ENCODE measurements at regions not wholly inside any gene's neighbourhood (a gene's known extent, or its start where the extent isn't known, plus 50 kb on each side); places are given as distances from the start of the nearest gene placed in this dataset.

DNA sequence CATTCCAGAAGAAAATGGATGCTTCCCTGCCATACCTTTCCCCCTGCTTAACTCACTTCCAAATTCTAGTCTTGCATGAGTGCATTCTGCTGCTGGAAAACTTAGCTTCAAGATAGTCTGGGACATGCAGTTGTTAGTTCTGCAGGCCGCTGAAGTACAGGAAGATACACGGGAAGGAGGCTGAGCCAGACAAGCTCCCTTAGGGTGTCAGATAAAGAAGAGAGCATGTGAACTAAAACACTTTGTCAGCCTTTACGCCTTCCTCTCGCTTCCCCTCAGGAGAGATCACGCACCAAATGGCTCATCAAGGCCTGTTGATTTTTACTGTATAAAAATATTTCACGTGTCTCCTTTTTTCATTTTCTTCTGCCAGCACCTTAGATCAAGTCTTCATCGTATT is 420.7 kb downstream of the INSC start:
- TF ChIP-seq, protein P1, sequence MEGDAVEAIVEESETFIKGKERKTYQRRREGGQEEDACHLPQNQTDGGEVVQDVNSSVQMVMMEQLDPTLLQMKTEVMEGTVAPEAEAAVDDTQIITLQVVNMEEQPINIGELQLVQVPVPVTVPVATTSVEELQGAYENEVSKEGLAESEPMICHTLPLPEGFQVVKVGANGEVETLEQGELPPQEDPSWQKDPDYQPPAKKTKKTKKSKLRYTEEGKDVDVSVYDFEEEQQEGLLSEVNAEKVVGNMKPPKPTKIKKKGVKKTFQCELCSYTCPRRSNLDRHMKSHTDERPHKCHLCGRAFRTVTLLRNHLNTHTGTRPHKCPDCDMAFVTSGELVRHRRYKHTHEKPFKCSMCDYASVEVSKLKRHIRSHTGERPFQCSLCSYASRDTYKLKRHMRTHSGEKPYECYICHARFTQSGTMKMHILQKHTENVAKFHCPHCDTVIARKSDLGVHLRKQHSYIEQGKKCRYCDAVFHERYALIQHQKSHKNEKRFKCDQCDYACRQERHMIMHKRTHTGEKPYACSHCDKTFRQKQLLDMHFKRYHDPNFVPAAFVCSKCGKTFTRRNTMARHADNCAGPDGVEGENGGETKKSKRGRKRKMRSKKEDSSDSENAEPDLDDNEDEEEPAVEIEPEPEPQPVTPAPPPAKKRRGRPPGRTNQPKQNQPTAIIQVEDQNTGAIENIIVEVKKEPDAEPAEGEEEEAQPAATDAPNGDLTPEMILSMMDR (conservative IDR thresholded peaks at IDR 0.05; ENCODE audit: low read length), result no peak
- TF ChIP-seq EZH2phosphoT487 (IDR thresholded peaks at IDR 0.05; ENCODE audit: borderline replicate concordance), result no peak
